ENCODE measurements at regions not wholly inside any gene's neighbourhood (a gene's known extent, or its start where the extent isn't known, plus 50 kb on each side); places are given as distances from the start of the nearest gene placed in this dataset.

GRCh38 chr7:25314731-25315267 lies 86.5 kb upstream of the NPVF start:
- DNase-seq (ENCODE audit: low read depth), result no peak

- DNase-seq (ENCODE audit: low read depth), result no peak
Observed at GRCh38 chr7:25316366-25316765, 88.1 kb upstream of the NPVF start.

- DNase-seq (ENCODE audit: low read depth), result no peak
Observed at GRCh38 chr7:25318047-25318446, 89.8 kb upstream of the NPVF start.

- no peak for DNase-seq (ENCODE audit: low read depth)
Observed at GRCh38 chr7:25319707-25320106, 91.4 kb upstream of the NPVF start.

- no peak for DNase-seq (ENCODE audit: low read depth)
Observed at GRCh38 chr7:25320791-25321190, 92.5 kb upstream of the NPVF start.

GRCh38 chr7:25321424-25321823 lies 93.1 kb upstream of the NPVF start:
- DNase-seq (ENCODE audit: low read depth), result no peak

- no peak for DNase-seq (ENCODE audit: low read depth)
Observed at GRCh38 chr7:25322473-25322872, 94.2 kb upstream of the NPVF start.

GRCh38 chr7:25325186-25325757 lies 97.0 kb upstream of the NPVF start:
- no peak for DNase-seq (ENCODE audit: low read depth)

GRCh38 chr7:25326501-25327156 lies 98.3 kb upstream of the NPVF start:
- no peak for DNase-seq (ENCODE audit: low read depth)

GRCh38 chr7:25329815-25330214 lies 101.5 kb upstream of the NPVF start:
- DNase-seq (ENCODE audit: low read depth), result no peak

GRCh38 chr7:25333296-25333928 lies 105.1 kb upstream of the NPVF start:
- DNase-seq (ENCODE audit: low read depth), result no peak

- DNase-seq (ENCODE audit: low read depth), result no peak
Observed at GRCh38 chr7:25347360-25348066, 119.2 kb upstream of the NPVF start.

GRCh38 chr7:25348104-25348503 lies 119.8 kb upstream of the NPVF start:
- DNase-seq (ENCODE audit: low read depth), result no peak

- DNase-seq (ENCODE audit: low read depth), result no peak
Observed at GRCh38 chr7:25349283-25350017, 121.2 kb upstream of the NPVF start.

GRCh38 chr7:25350041-25350440 lies 121.8 kb upstream of the NPVF start:
- no peak for DNase-seq (ENCODE audit: low read depth)

- no peak for DNase-seq (ENCODE audit: low read depth)
Observed at GRCh38 chr7:25351761-25352160, 123.5 kb upstream of the NPVF start.

- no peak for DNase-seq (ENCODE audit: low read depth)
Observed at GRCh38 chr7:25353196-25353595, 124.9 kb upstream of the NPVF start.

GRCh38 chr7:25353732-25354131 lies 125.4 kb upstream of the NPVF start:
- no peak for DNase-seq (ENCODE audit: low read depth)

- DNase-seq (ENCODE audit: low read depth), result no peak
Observed at GRCh38 chr7:25356534-25357151, 128.4 kb upstream of the NPVF start.

- DNase-seq (ENCODE audit: low read depth), result no peak
Observed at GRCh38 chr7:25358926-25359325, 130.6 kb upstream of the NPVF start.

- no peak for DNase-seq (ENCODE audit: low read depth)
Observed at GRCh38 chr7:25359471-25360059, 131.3 kb upstream of the NPVF start.

Measured in activated T-helper 1 cell treated with Interleukin-2 at 50 U/mL for 16 hours (primary cell).